HEK293T (cell line): ENCODE measurements at regions not wholly inside any gene's neighbourhood (a gene's known extent, or its start where the extent isn't known, plus 50 kb on each side); places are given as distances from the start of the nearest gene placed in this dataset.
A peak's percentile ranks its signal among the peaks of the same experiment; 100 is the strongest.
"Not testable (repeated sequence)": the region's sequence is repeated elsewhere in the genome, so short reads cannot be mapped to it uniquely, and the experiment has no call there.

Source experiments
- CTCF ChIA-PET: fragments of 350-600 bp; formaldehyde crosslinking; extraction: SDS; loops from one replicate; lab custom pipeline; 2021; ENCODE audit warnings: antibody characterized with exemption, inconsistent platforms; lab: Yijun Ruan, JAX
- POLR2A ChIA-PET: fragments of 350-600 bp; formaldehyde crosslinking; extraction: SDS; loops from one replicate; lab custom pipeline; 2020; ENCODE audit warnings: antibody characterized with exemption, inconsistent platforms; lab: Yijun Ruan, JAX
- DNase-seq: peaks from one replicate; pipeline ENCODE4 v3.0.0; 2012; ENCODE audit warnings: mixed read lengths; ENCODE audit errors: extremely low spot score
- ARNT ChIP-seq: fragments of 450-650 bp; IDR thresholded peaks from 2 replicates; pipeline ENCODE4 v1.6.1; 2017; ENCODE audit warnings: mild to moderate bottlenecking
- BHLHE40 ChIP-seq: fragments of 450-650 bp; IDR thresholded peaks from 2 replicates; pipeline ENCODE4 v1.6.1; 2016; ENCODE audit warnings: mild to moderate bottlenecking, moderate library complexity, borderline replicate concordance
- CTBP1 ChIP-seq: fragments of 450-650 bp; IDR thresholded peaks from 2 replicates; pipeline ENCODE4 v1.6.1; 2016; ENCODE audit warnings: borderline replicate concordance
- ELF4 ChIP-seq: fragments of 450-650 bp; IDR thresholded peaks from 2 replicates; pipeline ENCODE4 v1.6.1; 2017; ENCODE audit warnings: antibody characterized with exemption
- FOXA1 ChIP-seq: fragments of 450-650 bp; IDR thresholded peaks from 2 replicates; pipeline ENCODE4 v1.6.1; 2016; ENCODE audit warnings: mild to moderate bottlenecking
- FOXK2 ChIP-seq: fragments of 450-650 bp; IDR thresholded peaks from 2 replicates; pipeline ENCODE4 v1.6.1; 2016; ENCODE audit warnings: mild to moderate bottlenecking
- FOXM1 ChIP-seq: fragments of 450-650 bp; IDR thresholded peaks from 2 replicates; pipeline ENCODE4 v1.6.1; 2017; ENCODE audit warnings: mild to moderate bottlenecking, borderline replicate concordance
- HDGF ChIP-seq: fragments of 450-650 bp; IDR thresholded peaks from 2 replicates; pipeline ENCODE4 v1.6.1; 2017; ENCODE audit warnings: antibody characterized with exemption, borderline replicate concordance
- L3MBTL2 ChIP-seq: fragments of 450-650 bp; conservative IDR thresholded peaks from 2 replicates; pipeline ENCODE4 v1.6.1; 2016; ENCODE audit warnings: mild to moderate bottlenecking
- LEF1 ChIP-seq: fragments of 450-650 bp; IDR thresholded peaks from 2 replicates; pipeline ENCODE4 v1.6.1; 2017; ENCODE audit warnings: mild to moderate bottlenecking, borderline replicate concordance
- NFRKB ChIP-seq: fragments of 450-650 bp; IDR thresholded peaks from 2 replicates; pipeline ENCODE4 v1.6.1; 2016; ENCODE audit warnings: mild to moderate bottlenecking, moderate library complexity
- SP1 ChIP-seq: fragments of 450-650 bp; IDR thresholded peaks from 2 replicates; pipeline ENCODE4 v1.6.1; 2017
- SUZ12 ChIP-seq: fragments of 450-650 bp; IDR thresholded peaks from 2 replicates; pipeline ENCODE4 v1.6.1; 2016; ENCODE audit warnings: mild to moderate bottlenecking
- TARDBP ChIP-seq: fragments of 450-650 bp; IDR thresholded peaks from 2 replicates; pipeline ENCODE4 v1.6.1; 2016
- ZNF384 ChIP-seq: fragments of 450-650 bp; IDR thresholded peaks from 2 replicates; pipeline ENCODE4 v1.6.1; 2016
- TF ChIP-seq, protein P1 (sequence below): fragments of 450-650 bp; IDR thresholded peaks from 2 replicates; pipeline ENCODE4 v1.6.1; 2016

- TF ChIP-seq TARDBP (no peak), SUZ12 (no peak), ZNF384 (no peak), FOXA1 (no peak), ELF4 (no peak), FOXK2 (no peak), NFRKB (no peak), HDGF (no peak), L3MBTL2 (no peak), CTBP1 (no peak), ARNT (no peak), FOXM1 (no peak), SP1 (no peak), LEF1 (no peak), BHLHE40 (no peak)
- TF ChIP-seq, protein P1, sequence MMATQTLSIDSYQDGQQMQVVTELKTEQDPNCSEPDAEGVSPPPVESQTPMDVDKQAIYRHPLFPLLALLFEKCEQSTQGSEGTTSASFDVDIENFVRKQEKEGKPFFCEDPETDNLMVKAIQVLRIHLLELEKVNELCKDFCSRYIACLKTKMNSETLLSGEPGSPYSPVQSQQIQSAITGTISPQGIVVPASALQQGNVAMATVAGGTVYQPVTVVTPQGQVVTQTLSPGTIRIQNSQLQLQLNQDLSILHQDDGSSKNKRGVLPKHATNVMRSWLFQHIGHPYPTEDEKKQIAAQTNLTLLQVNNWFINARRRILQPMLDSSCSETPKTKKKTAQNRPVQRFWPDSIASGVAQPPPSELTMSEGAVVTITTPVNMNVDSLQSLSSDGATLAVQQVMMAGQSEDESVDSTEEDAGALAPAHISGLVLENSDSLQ = no peak
- CTCF ChIA-PET = no interaction called here
- DNase-seq = no peak
- POLR2A ChIA-PET = no interaction called here
These were observed 285.0 kb upstream of the NFIA start for GRCh38 chr1:60797351-60797750.

- TF ChIP-seq NFRKB = no peak
- no peak for TF ChIP-seq FOXA1
- TF ChIP-seq, protein P1 = no peak
- no peak for TF ChIP-seq ELF4
- no peak for TF ChIP-seq SUZ12
- no peak for DNase-seq
- ChIA-PET POLR2A (no interaction called here), CTCF (no interaction called here)
These were observed 291.1 kb upstream of the NFIA start for GRCh38 chr1:60791226-60791625.

DNA sequence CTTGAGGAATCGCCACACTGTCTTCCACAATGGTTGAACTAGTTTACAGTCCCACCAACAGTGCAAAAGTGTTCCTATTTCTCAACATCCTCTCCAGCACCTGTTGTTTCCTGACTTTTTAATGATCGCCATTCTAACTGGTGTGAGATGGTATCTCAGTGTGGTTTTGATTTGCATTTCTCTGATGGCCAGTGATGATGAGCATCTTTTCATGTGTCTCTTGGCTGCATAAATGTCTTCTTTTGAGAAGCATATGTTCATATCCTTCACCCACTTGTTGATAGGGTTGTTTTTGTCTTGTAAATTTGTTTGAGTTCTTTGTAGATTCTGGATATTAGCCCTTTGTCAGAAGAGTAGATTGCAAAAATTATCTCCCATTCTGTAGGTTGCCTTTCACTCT is 309.3 kb upstream of the NFIA start:
- DNase-seq, POLR2A ChIA-PET, CTCF ChIA-PET: not testable (repeated sequence)

GRCh38 chr1:60769082-60769481 is 313.3 kb upstream of the NFIA start:
- ChIA-PET CTCF (no interaction called here), POLR2A (no interaction called here)
- no peak for DNase-seq
- TF ChIP-seq BHLHE40 = no peak
- no peak for TF ChIP-seq FOXK2
- TF ChIP-seq NFRKB = no peak
- no peak for TF ChIP-seq ZNF384
- TF ChIP-seq, protein P1 = no peak
- TF ChIP-seq ELF4 = no peak
- TF ChIP-seq TARDBP = no peak

DNA sequence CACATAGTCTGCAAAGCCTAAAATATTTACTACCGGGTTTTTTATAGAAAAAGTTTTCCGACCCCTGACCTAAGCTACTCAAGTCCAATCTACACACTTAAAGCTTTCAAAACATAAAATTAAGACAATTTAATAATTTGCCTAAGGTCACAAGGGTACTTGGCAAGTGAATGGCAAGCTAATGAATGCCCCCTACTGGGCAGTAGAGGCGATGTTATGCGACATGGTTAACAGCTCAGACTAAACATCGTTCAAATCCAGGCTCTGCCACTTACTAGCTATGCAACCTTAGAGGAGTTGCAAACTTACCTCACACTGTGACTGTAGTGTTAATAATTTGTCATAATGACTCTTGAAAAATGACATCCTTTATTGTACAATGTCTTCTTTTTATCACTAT is 317.2 kb upstream of the NFIA start:
- CTCF ChIA-PET = interaction anchor here (0.7 to 2.5 kb wide), 8 partner anchors 196 to 818 kb away, joined by 3 to 25 read pairs (median 3); no protein-coding TSS in a partner anchor
- DNase-seq = peak; percentile 65

DNA sequence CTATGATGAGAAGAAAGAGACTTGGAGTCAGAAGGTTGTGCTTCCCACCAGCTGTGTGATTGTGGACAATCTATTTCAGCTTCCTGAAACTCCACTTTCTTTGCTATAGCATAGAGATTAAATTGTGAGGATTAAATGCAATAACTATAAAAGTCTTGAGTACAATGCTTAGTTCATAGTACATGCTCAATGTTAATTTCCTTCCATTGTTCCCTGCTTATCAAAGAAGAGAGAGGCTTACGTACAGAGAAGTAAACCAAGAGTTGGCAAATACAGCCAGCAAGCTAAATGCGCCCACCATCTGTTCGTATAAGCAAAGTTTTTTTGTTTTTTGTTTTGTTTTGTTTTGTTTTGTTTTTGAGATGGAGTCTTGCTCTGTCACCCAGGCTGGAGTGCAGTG is 317.9 kb upstream of the NFIA start:
- ChIA-PET POLR2A (no interaction called here), CTCF (interaction anchor here (1.2 to 2.5 kb wide), 2 partner anchors 483 to 793 kb away, joined by 6 to 25 read pairs; no protein-coding TSS in a partner anchor)
- TF ChIP-seq HDGF = no peak
- no peak for TF ChIP-seq FOXM1
- TF ChIP-seq ZNF384 = no peak
- no peak for TF ChIP-seq SP1
- no peak for TF ChIP-seq ARNT
- no peak for TF ChIP-seq FOXK2
- TF ChIP-seq FOXA1 = no peak
- no peak for TF ChIP-seq BHLHE40
- no peak for TF ChIP-seq SUZ12
- no peak for TF ChIP-seq L3MBTL2
- TF ChIP-seq TARDBP = no peak
- DNase-seq = no peak

More for the DNA sequence above, 317.2 kb upstream of the NFIA start:
- TF ChIP-seq ZNF384 (no peak), HDGF (no peak), LEF1 (no peak), BHLHE40 (no peak), ELF4 (no peak), NFRKB (no peak), FOXK2 (no peak), CTBP1 (no peak), SP1 (no peak), SUZ12 (no peak), ARNT (no peak)
- TF ChIP-seq, protein P1 = no peak; the same call in 1 of the 2 replicates
- POLR2A ChIA-PET = interaction anchor here (0.9 kb wide), 1 partner anchor 484 kb away, joined by 4 read pairs; no protein-coding TSS in a partner anchor
